HCT116 (cell line): ENCODE measurements at regions not wholly inside any gene's neighbourhood (a gene's known extent, or its start where the extent isn't known, plus 50 kb on each side); places are given as distances from the start of the nearest gene placed in this dataset.

ENCODE experiments used
- ATAC-seq: fragments of 200-7000 bp; cut with Tn5 transposase; 2 replicates; pipeline ENCODE4 v1.9.1; 2020; ENCODE audit warnings: mild to moderate bottlenecking, moderate library complexity
- BruUV-seq: library from RNA; stranded (reverse); fragments of 400-500 nt; replicated peaks from 2 replicates; lab custom pipeline; 2021; lab: Mats Ljungman, UMichigan
- CTCF ChIA-PET: fragments of 300-600 bp; sonication (Branson Sonifier 250); formaldehyde crosslinking; loops from one replicate; lab custom pipeline; 2021; ENCODE audit warnings: antibody characterized with exemption; lab: Charles Lee
- POLR2A ChIA-PET: fragments of 300-600, 350-600 bp; sonication (Branson Sonifier 250); formaldehyde crosslinking; loops from one replicate; lab custom pipeline; 2021; ENCODE audit warnings: antibody characterized with exemption; lab: Charles Lee
- RAD21 ChIA-PET, 2 experiments: fragments of 300-600 bp; sonication (Branson Sonifier 250); formaldehyde crosslinking; loops; one replicate each; lab custom pipeline; 2023; ENCODE audit warnings: low total read pairs in 2 of 2; ENCODE audit not compliant: uncharacterized antibody in 2 of 2, unreplicated experiment in 2 of 2, low non-redundant PET in 1 of 2; lab: Charles Lee
- DNase-seq: peaks from one replicate; pipeline ENCODE4 v3.0.0-alpha.2; 2010; ENCODE audit warnings: low read depth, low spot score
- H2AFZ ChIP-seq: fragments of 200-600 bp; shearing (Covaris generic), sonication (generic); 2 replicates; pipeline ENCODE4 v1.6.1; 2017; ENCODE audit warnings: low read depth, mixed run types, mixed read lengths, antibody characterized with exemption, low read length; ENCODE audit not compliant: poor library complexity, severe bottlenecking
- H3K27ac ChIP-seq: 2 replicates; pipeline ENCODE4 v1.5.1; 2012; ENCODE audit warnings: low read depth, low read length
- H3K27me3 ChIP-seq: fragments of 200-600 bp; sonication (generic); 2 replicates; pipeline ENCODE4 v1.6.1; 2016; ENCODE audit warnings: mixed run types, low read length, mixed read lengths; ENCODE audit not compliant: insufficient read depth
- H3K36me3 ChIP-seq, 2 experiments: fragments of 200-500 bp in 1 of 2; fragments of 200-600 bp in 1 of 2; sonication (Bioruptor generic) in 1 of 2; sonication (generic) in 1 of 2; 2 replicates each; pipeline versions ENCODE4 v1.5.1 to v1.6.1; 2014 to 2016; ENCODE audit warnings: low read length in 2 of 2, inconsistent platforms in 1 of 2, mixed read lengths in 1 of 2, mixed run types in 1 of 2; ENCODE audit not compliant: insufficient read depth in 2 of 2, control insufficient read depth in 1 of 2
- H3K4me1 ChIP-seq, 2 experiments: fragments of 200-600 bp in 1 of 2; sonication (generic) in 1 of 2; 2 replicates each; pipeline versions ENCODE4 v1.5.1 to v1.6.1; 2012 to 2017; ENCODE audit warnings: low read length in 2 of 2, inconsistent platforms in 1 of 2, mild to moderate bottlenecking in 1 of 2, mixed read lengths in 1 of 2, mixed run types in 1 of 2, moderate library complexity in 1 of 2; ENCODE audit not compliant: insufficient read depth in 2 of 2, control insufficient read depth in 1 of 2
- H3K4me2 ChIP-seq: fragments of 200-600 bp; sonication (generic); 2 replicates; pipeline ENCODE4 v1.6.1; 2017; ENCODE audit warnings: mixed run types, low read length, mixed read lengths
- H3K4me3 ChIP-seq, 2 experiments: fragments of 200-600 bp in 1 of 2; sonication (generic) in 1 of 2; replicated peaks in 1 of 2; 2 replicates each; pipeline ENCODE4 v1.5.1; 2011 to 2016; ENCODE audit warnings: low read length in 2 of 2, control low read depth in 1 of 2, low read depth in 1 of 2, mild to moderate bottlenecking in 1 of 2, mixed read lengths in 1 of 2, mixed run types in 1 of 2
- H3K79me2 ChIP-seq: fragments of 200-600 bp; sonication (generic); 2 replicates; pipeline ENCODE4 v1.6.1; 2017; ENCODE audit warnings: mild to moderate bottlenecking, mixed run types, low read length, moderate library complexity, mixed read lengths; ENCODE audit not compliant: insufficient read depth
- H3K9ac ChIP-seq: fragments of 200-600 bp; sonication (generic); 2 replicates; pipeline ENCODE4 v1.6.1; 2016; ENCODE audit warnings: low read length, mixed read lengths
- H3K9me2 ChIP-seq: fragments of 200-600 bp; sonication (generic), shearing (Covaris generic); 2 replicates; pipeline ENCODE4 v1.6.1; 2017; ENCODE audit warnings: mixed run types, mild to moderate bottlenecking, moderate library complexity; ENCODE audit not compliant: insufficient read depth
- H3K9me3 ChIP-seq, 2 experiments: fragments of 200-500 bp in 1 of 2; fragments of 200-600 bp in 1 of 2; sonication (Bioruptor generic) in 1 of 2; sonication (generic) in 1 of 2; 2 replicates each; pipeline ENCODE4 v1.6.1; 2014 to 2017; ENCODE audit warnings: low read length in 2 of 2, mixed read lengths in 2 of 2, inconsistent platforms in 1 of 2, low read depth in 1 of 2, mild to moderate bottlenecking in 1 of 2, mixed run types in 1 of 2, moderate library complexity in 1 of 2; ENCODE audit not compliant: control insufficient read depth in 1 of 2, insufficient read depth in 1 of 2
- H4K20me1 ChIP-seq: fragments of 200-600 bp; sonication (generic), shearing (Covaris generic); 2 replicates; pipeline ENCODE4 v1.6.1; 2017; ENCODE audit warnings: mixed run types, mild to moderate bottlenecking, moderate library complexity; ENCODE audit not compliant: insufficient read depth
- ATF3 ChIP-seq: IDR thresholded peaks from 2 replicates; pipeline ENCODE4 v1.6.1; 2012
- CTCF ChIP-seq, 3 experiments: fragments of 200-600 bp in 1 of 3; sonication (generic) in 1 of 3; IDR thresholded peaks in 2 of 3; conservative IDR thresholded peaks in 1 of 3; 2 replicates each; pipeline ENCODE4 v1.5.1; 2012 to 2017; ENCODE audit warnings: low read depth in 2 of 3, low read length in 2 of 3, antibody characterized with exemption in 1 of 3, borderline replicate concordance in 1 of 3, control low read depth in 1 of 3, mild to moderate bottlenecking in 1 of 3, mixed read lengths in 1 of 3, mixed run types in 1 of 3, moderate library complexity in 1 of 3; ENCODE audit not compliant: insufficient read depth in 1 of 3
- EGR1 ChIP-seq: IDR thresholded peaks from 2 replicates; pipeline ENCODE4 v1.6.1; 2012; ENCODE audit warnings: low read depth
- EZH2 ChIP-seq: fragments of 200-600 bp; sonication (generic); IDR thresholded peaks from 2 replicates; pipeline ENCODE4 v1.6.1; 2017; ENCODE audit warnings: antibody characterized with exemption, mixed run types
- EZH2phosphoT487 ChIP-seq: fragments of 200-600 bp; IDR thresholded peaks from 2 replicates; pipeline ENCODE4 v1.6.1; 2018; ENCODE audit warnings: antibody characterized with exemption, borderline replicate concordance
- FOSL1 ChIP-seq: IDR thresholded peaks from 2 replicates; pipeline ENCODE4 v1.6.1; 2012; ENCODE audit warnings: low read depth
- JUND ChIP-seq: IDR thresholded peaks from 2 replicates; pipeline ENCODE4 v1.6.1; 2012
- MAX ChIP-seq: IDR thresholded peaks from 2 replicates; pipeline ENCODE4 v1.6.1; 2012
- POLR2A ChIP-seq: IDR thresholded peaks from 2 replicates; pipeline ENCODE4 v1.7.0; 2011; ENCODE audit warnings: borderline replicate concordance; ENCODE audit not compliant: insufficient read depth, insufficient read length; ENCODE audit errors: extremely low read depth
- POLR2AphosphoS5 ChIP-seq: IDR thresholded peaks from 2 replicates; pipeline ENCODE4 v1.6.1; 2011; ENCODE audit warnings: mild to moderate bottlenecking, low read depth, low read length, moderate library complexity
- REST ChIP-seq: IDR thresholded peaks from 2 replicates; pipeline ENCODE4 v1.6.1; 2012; ENCODE audit warnings: low read depth
- SIN3A ChIP-seq: IDR thresholded peaks from 2 replicates; pipeline ENCODE4 v1.6.1; 2012; ENCODE audit warnings: low read depth
- ZFX ChIP-seq: fragments of 450-650 bp; IDR thresholded peaks from 2 replicates; pipeline ENCODE4 v1.6.1; 2017
- ZNF274 ChIP-seq: fragments of 200-500 bp; sonication (Bioruptor generic); IDR thresholded peaks from 2 replicates; pipeline ENCODE4 v1.6.1; 2014; ENCODE audit warnings: mild to moderate bottlenecking, low read depth, low read length, inconsistent platforms
- intact Hi-C: fragments of 100-400 bp; cut with micrococcal nuclease; formaldehyde crosslinking; loops from 2 replicates; pipeline ENCODE4 v1.10.0; 2022

GRCh38 chr5:89246864-89247263 lies 363.9 kb upstream of the MEF2C start:
- no peak overlapping the region for H2AFZ ChIP-seq
- ChIA-PET CTCF (no interaction called here), RAD21 (no interaction called here), POLR2A (no interaction called here)
- H3K9ac ChIP-seq = no peak overlapping the region
- TF ChIP-seq EZH2phosphoT487 = no peak
- TF ChIP-seq ATF3 = no peak
- TF ChIP-seq ZNF274 = no peak
- TF ChIP-seq CTCF (IDR thresholded peaks at IDR 0.05 in 2 of 3, conservative IDR thresholded peaks at IDR 0.05 in 1 of 3; ENCODE audit: borderline replicate concordance in 1 of 3, insufficient read depth in 1 of 3, low read depth in 2 of 3, low read length in 2 of 3) = no peak
- TF ChIP-seq EGR1 = no peak
- TF ChIP-seq JUND = no peak
- no peak for TF ChIP-seq EZH2
- no peak for TF ChIP-seq REST
- TF ChIP-seq MAX = no peak
- TF ChIP-seq POLR2A = no peak
- no peak for TF ChIP-seq POLR2AphosphoS5
- no peak for TF ChIP-seq ZFX
- no peak for TF ChIP-seq FOSL1
- no peak for TF ChIP-seq SIN3A
- H4K20me1 ChIP-seq = no peaks in the 10 kb centered on the region
- H3K4me2 ChIP-seq = no peak overlapping the region
- no peak overlapping the region for H3K27ac ChIP-seq
- no peaks in the 10 kb centered on the region for H3K36me3 ChIP-seq
- no peaks in the 10 kb centered on the region for H3K27me3 ChIP-seq
- BruUV-seq = no TSS peak
- no peak overlapping the region for H3K4me3 ChIP-seq
- no peaks in the 10 kb centered on the region for H3K79me2 ChIP-seq
- peaks cover 0 to 3% of the 10 kb centered on the region in 2 experiments; a peak in 1 of 4 replicates for H3K4me1 ChIP-seq
- H3K9me2 ChIP-seq = no peaks in the 10 kb centered on the region
- no peaks in the 10 kb centered on the region for H3K9me3 ChIP-seq
- intact Hi-C loops = no loop called here
- DNase-seq = no peak
- no peak for ATAC-seq
